ENCODE measurements at regions not wholly inside any gene's neighbourhood (a gene's known extent, or its start where the extent isn't known, plus 50 kb on each side); places are given as distances from the start of the nearest gene placed in this dataset.

GRCh38 chr17:33982909-33983308, 272.2 kb upstream of the CCL2 start:
- no peak for TF ChIP-seq POLR2A (IDR thresholded peaks at IDR 0.05)
- TF ChIP-seq CTCF (IDR thresholded peaks at IDR 0.05) = no peak

Data from esophagus squamous epithelium (tissue), 4 donors.